ENCODE measurements at regions not wholly inside any gene's neighbourhood (a gene's known extent, or its start where the extent isn't known, plus 50 kb on each side); places are given as distances from the start of the nearest gene placed in this dataset.

- Histone ChIP-seq H3K27ac (no peak overlapping the region), H2AFZ (replicated peaks) (no peak overlapping the region), H3K36me3 (no peaks in the 10 kb centered on the region), H3K4me1 (no peaks in the 10 kb centered on the region), H3K79me2 (ENCODE audit: low read depth) (no peaks in the 10 kb centered on the region), H3K9ac (no peak overlapping the region), H3K4me2 (no peak overlapping the region), H3F3A (ENCODE audit: low read depth) (no peaks in the 10 kb centered on the region), H3K27me3 (no peaks in the 10 kb centered on the region), H3K4me3 (no peak overlapping the region), H3K9me3 (ENCODE audit: low read depth) (peaks cover 18% of the 10 kb centered on the region), H4K20me1 (ENCODE audit: low read depth) (no peaks in the 10 kb centered on the region)
- TF ChIP-seq, protein P1, sequence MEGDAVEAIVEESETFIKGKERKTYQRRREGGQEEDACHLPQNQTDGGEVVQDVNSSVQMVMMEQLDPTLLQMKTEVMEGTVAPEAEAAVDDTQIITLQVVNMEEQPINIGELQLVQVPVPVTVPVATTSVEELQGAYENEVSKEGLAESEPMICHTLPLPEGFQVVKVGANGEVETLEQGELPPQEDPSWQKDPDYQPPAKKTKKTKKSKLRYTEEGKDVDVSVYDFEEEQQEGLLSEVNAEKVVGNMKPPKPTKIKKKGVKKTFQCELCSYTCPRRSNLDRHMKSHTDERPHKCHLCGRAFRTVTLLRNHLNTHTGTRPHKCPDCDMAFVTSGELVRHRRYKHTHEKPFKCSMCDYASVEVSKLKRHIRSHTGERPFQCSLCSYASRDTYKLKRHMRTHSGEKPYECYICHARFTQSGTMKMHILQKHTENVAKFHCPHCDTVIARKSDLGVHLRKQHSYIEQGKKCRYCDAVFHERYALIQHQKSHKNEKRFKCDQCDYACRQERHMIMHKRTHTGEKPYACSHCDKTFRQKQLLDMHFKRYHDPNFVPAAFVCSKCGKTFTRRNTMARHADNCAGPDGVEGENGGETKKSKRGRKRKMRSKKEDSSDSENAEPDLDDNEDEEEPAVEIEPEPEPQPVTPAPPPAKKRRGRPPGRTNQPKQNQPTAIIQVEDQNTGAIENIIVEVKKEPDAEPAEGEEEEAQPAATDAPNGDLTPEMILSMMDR (IDR thresholded peaks at IDR 0.05), result peak; percentile 32
- TF ChIP-seq EZH2phosphoT487 (IDR thresholded peaks at IDR 0.05), result no peak
- no peak for DNase-seq (ENCODE audit: low spot score)
- H3K4me3 Mint-ChIP-seq, result no peak overlapping the region
- no peaks in the 10 kb centered on the region for H3K4me1 Mint-ChIP-seq
- peaks cover 25% of the 10 kb centered on the region for H3K9me3 Mint-ChIP-seq
- no peaks in the 10 kb centered on the region for H3K27me3 Mint-ChIP-seq (ENCODE audit: insufficient read depth, low read depth)
- no peaks in the 10 kb centered on the region for H3K36me3 Mint-ChIP-seq
- H3K27ac Mint-ChIP-seq, result no peak overlapping the region
Observed at GRCh38 chr2:122300758-122301157, 545.3 kb downstream of the TSN start.

GRCh38 chr2:122307763-122308162 lies 552.3 kb downstream of the TSN start:
- no peak for DNase-seq (ENCODE audit: low spot score)
- no peak overlapping the region for H3K9ac ChIP-seq
- H3K27ac ChIP-seq, result no peak overlapping the region
- H3K4me3 Mint-ChIP-seq, result no peak overlapping the region
- TF ChIP-seq, protein P1 (IDR thresholded peaks at IDR 0.05), result no peak
- no peak for TF ChIP-seq EZH2 (IDR thresholded peaks at IDR 0.05)
- H3K79me2 ChIP-seq (ENCODE audit: low read depth), result no peaks in the 10 kb centered on the region
- H3K9me3 ChIP-seq (ENCODE audit: low read depth), result peaks cover 7% of the 10 kb centered on the region
- H3K9me3 Mint-ChIP-seq, result peaks cover 9% of the 10 kb centered on the region
- H3K27me3 Mint-ChIP-seq (ENCODE audit: insufficient read depth, low read depth), result no peaks in the 10 kb centered on the region
- no peaks in the 10 kb centered on the region for H3K4me1 ChIP-seq
- H3K27ac Mint-ChIP-seq, result no peak overlapping the region
- H4K20me1 ChIP-seq (ENCODE audit: low read depth), result no peaks in the 10 kb centered on the region
- H2AFZ ChIP-seq (replicated peaks), result no peak overlapping the region
- no peaks in the 10 kb centered on the region for H3K36me3 ChIP-seq
- no peaks in the 10 kb centered on the region for H3K36me3 Mint-ChIP-seq
- no peaks in the 10 kb centered on the region for H3K27me3 ChIP-seq
- peaks cover 5% of the 10 kb centered on the region for H3K4me1 Mint-ChIP-seq
- no peak overlapping the region for H3K4me3 ChIP-seq
- H3F3A ChIP-seq (ENCODE audit: low read depth), result no peaks in the 10 kb centered on the region
- no peak overlapping the region for H3K4me2 ChIP-seq

DNA sequence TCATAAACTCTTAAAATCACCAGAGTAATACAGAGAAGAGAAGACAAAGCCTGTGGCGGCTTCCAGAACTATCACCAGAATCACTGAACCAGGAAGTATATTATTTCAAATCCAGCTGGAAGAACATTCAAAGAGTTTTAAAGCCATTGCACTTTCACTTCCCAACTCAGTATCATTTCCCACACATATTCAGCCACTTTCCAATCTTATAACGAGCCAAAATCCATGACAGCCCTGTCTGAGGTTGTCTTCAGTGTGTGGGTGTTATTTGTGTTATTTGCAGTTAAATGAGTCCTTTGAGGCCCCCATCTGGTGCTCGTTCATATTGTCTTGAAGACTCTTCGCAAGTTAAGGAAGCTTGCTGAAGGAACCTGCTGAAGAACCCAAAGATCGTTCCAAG lies 559.9 kb downstream of the TSN start:
- Histone ChIP-seq H3K4me3 (no peak overlapping the region), H3K4me2 (no peak overlapping the region), H2AFZ (replicated peaks) (peak overlapping the region; percentile 57), H3K36me3 (no peaks in the 10 kb centered on the region), H3K27ac (no peak overlapping the region), H3K4me1 (no peaks in the 10 kb centered on the region), H4K20me1 (ENCODE audit: low read depth) (no peaks in the 10 kb centered on the region), H3K79me2 (ENCODE audit: low read depth) (no peaks in the 10 kb centered on the region), H3F3A (ENCODE audit: low read depth) (no peaks in the 10 kb centered on the region), H3K9ac (no peak overlapping the region), H3K27me3 (no peaks in the 10 kb centered on the region), H3K9me3 (ENCODE audit: low read depth) (no peaks in the 10 kb centered on the region)
- H3K4me1 Mint-ChIP-seq, result no peaks in the 10 kb centered on the region
- no peak for DNase-seq (ENCODE audit: low spot score)
- no peaks in the 10 kb centered on the region for H3K27me3 Mint-ChIP-seq (ENCODE audit: insufficient read depth, low read depth)
- H3K27ac Mint-ChIP-seq, result no peak overlapping the region
- no peak overlapping the region for H3K4me3 Mint-ChIP-seq
- TF ChIP-seq EZH2phosphoT487 (IDR thresholded peaks at IDR 0.05) (no peak), EZH2 (IDR thresholded peaks at IDR 0.05) (no peak)
- TF ChIP-seq, protein P1 (IDR thresholded peaks at IDR 0.05), result no peak
- no peaks in the 10 kb centered on the region for H3K9me3 Mint-ChIP-seq
- no peaks in the 10 kb centered on the region for H3K36me3 Mint-ChIP-seq

Measured in neural progenitor cell (in vitro differentiated cells).